ENCODE measurements at regions not wholly inside any gene's neighbourhood (a gene's known extent, or its start where the extent isn't known, plus 50 kb on each side); places are given as distances from the start of the nearest gene placed in this dataset.

DNA sequence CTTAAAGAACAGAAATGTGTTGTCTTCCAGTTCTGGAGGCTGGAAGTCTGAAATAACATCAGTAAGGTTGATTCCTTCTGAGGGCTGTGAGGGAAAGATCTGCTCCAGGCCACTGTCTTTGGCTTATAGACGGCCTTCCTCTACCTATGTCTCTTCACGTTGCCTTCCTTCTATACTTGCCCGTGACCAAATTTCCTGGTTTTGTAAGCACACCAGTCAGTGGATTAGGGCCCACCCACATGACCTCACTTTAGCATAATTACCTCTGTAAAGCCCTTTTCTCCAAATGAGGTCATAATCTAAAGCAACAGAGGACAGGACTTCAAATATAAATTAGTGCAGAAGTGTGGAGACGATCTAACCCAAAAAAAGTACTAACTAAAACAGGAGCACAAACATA is 231.6 kb downstream of the NRIP1 start:
- TF ChIP-seq SUZ12 (IDR thresholded peaks at IDR 0.05; ENCODE audit: extremely low read depth, insufficient read depth, insufficient read length) (no peak), YY1 (IDR thresholded peaks at IDR 0.05; ENCODE audit: insufficient read depth, insufficient read length) (no peak), ZNF274 (IDR thresholded peaks at IDR 0.05; ENCODE audit: low read depth, low read length) (no peak)
